Pancreas (tissue), 10 donors: ENCODE measurements at regions not wholly inside any gene's neighbourhood (a gene's known extent, or its start where the extent isn't known, plus 50 kb on each side); places are given as distances from the start of the nearest gene placed in this dataset.

Experiments used
- ATAC-seq, 4 donors: fragments of 200-7000 bp; cut with Tn5 transposase; one replicate each; pipeline versions ENCODE4 v1.8.0 to v1.9.1; 2020; ENCODE audit warnings: mild to moderate bottlenecking in 4 of 4, moderate library complexity in 4 of 4
- DNase-seq, 6 donors: peaks; one replicate each; pipeline ENCODE4 v3.0.0-alpha.2; 2020
- FAIRE-seq: peaks from 2 replicates; lab custom pipeline; 2012; peaks lifted over from hg19 to GRCh38; lab: Jason Lieb, UNC
- H3K27ac ChIP-seq, 4 donors: fragments of 200-600 bp; sonication (generic); 1 replicate in 3 of 4; 2 replicates in 1 of 4; pipeline versions ENCODE4 v1.5.0 to v1.8.0; 2020
- H3K27me3 ChIP-seq, 4 donors: fragments of 200-600 bp; one replicate each; pipeline ENCODE4 v1.8.0; 2021
- H3K36me3 ChIP-seq, 3 donors: fragments of 200-600 bp; sonication (generic) in 1 of 3; one replicate each; pipeline versions ENCODE4 v1.5.0 to v1.8.0; 2020 to 2021
- H3K4me1 ChIP-seq, 3 donors: fragments of 200-600 bp; one replicate each; pipeline ENCODE4 v1.8.0; 2021
- H3K4me3 ChIP-seq, 4 donors: fragments of 200-600 bp; sonication (generic) in 2 of 4; one replicate each; pipeline versions ENCODE4 v1.5.0 to v1.8.0; 2020 to 2021
- H3K9me3 ChIP-seq, 4 donors: fragments of 200-600 bp; one replicate each; pipeline ENCODE4 v1.8.0; 2021
- WGBS, 2 donors: extraction: QIAGEN DNeasy Blood & Tissue Kit; methylation state at CpG; one replicate each; pipeline ENCODE4 v1.1.7; 2013; 5-methylcytosine and 5-hydroxymethylcytosine counted together
- intact Hi-C, 3 donors: fragments of 100-400 bp; cut with DNase I; formaldehyde crosslinking; loops; one replicate each; pipeline versions ENCODE4 v1.11.1 to v1.14.2; 2022
- TF ChIP-seq, protein P1 (sequence below), 4 donors: fragments of 200-600 bp; sonication (generic) in 3 of 4; IDR thresholded peaks; one replicate each; pipeline versions ENCODE4 v1.5.0 to v1.8.0; 2021; ENCODE audit warnings: antibody characterized with exemption in 4 of 4
- donor health status: healthy with polysubstance abuse.
- donor health status: DM: no; HTN: no; CAD: no; lungs with moderate emphysema.
- donor health status: DM: no; HTN: no; CAD: no.
- donor health status: control.
- donor health status: control.
- donor health status: Bipolar disorder and iron deficiency.
- donor health status: DM: yes; HTN: yes; CAD: no.
- donor health status: DM: no; HTN: no; CAD: no.
- donor health status: DM: no; HTN: no; CAD: no.
- donor health status: DM: yes; HTN: yes; CAD: no.

GRCh38 chr2:30332791-30333453 is 101.6 kb downstream of the LBH start:
- intact Hi-C loops: no loop called here
- H3K27me3 ChIP-seq: no peaks in the 10 kb centered on the region
- FAIRE-seq: no peak
- H3K27ac ChIP-seq: no peak overlapping the region
- WGBS, 2 donors: 76 to 84% methylated on average over 4 of the region's 4 CpGs
- DNase-seq: no peak
- no peaks in the 10 kb centered on the region for H3K4me1 ChIP-seq
- TF ChIP-seq, protein P1, sequence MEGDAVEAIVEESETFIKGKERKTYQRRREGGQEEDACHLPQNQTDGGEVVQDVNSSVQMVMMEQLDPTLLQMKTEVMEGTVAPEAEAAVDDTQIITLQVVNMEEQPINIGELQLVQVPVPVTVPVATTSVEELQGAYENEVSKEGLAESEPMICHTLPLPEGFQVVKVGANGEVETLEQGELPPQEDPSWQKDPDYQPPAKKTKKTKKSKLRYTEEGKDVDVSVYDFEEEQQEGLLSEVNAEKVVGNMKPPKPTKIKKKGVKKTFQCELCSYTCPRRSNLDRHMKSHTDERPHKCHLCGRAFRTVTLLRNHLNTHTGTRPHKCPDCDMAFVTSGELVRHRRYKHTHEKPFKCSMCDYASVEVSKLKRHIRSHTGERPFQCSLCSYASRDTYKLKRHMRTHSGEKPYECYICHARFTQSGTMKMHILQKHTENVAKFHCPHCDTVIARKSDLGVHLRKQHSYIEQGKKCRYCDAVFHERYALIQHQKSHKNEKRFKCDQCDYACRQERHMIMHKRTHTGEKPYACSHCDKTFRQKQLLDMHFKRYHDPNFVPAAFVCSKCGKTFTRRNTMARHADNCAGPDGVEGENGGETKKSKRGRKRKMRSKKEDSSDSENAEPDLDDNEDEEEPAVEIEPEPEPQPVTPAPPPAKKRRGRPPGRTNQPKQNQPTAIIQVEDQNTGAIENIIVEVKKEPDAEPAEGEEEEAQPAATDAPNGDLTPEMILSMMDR (IDR thresholded peaks at IDR 0.05): no peak
- ATAC-seq: no peak
- H3K4me3 ChIP-seq: no peak overlapping the region
- H3K9me3 ChIP-seq: no peaks in the 10 kb centered on the region
- no peaks in the 10 kb centered on the region for H3K36me3 ChIP-seq

- TF ChIP-seq, protein P1 (IDR thresholded peaks at IDR 0.05): no peak
- Histone ChIP-seq H3K4me3 (no peak overlapping the region), H3K27me3 (no peaks in the 10 kb centered on the region), H3K27ac (no peak overlapping the region), H3K4me1 (no peaks in the 10 kb centered on the region), H3K36me3 (no peaks in the 10 kb centered on the region), H3K9me3 (no peaks in the 10 kb centered on the region)
- ATAC-seq (peak in 3 of 4 donors; percentile 66 to 77 (median 70)), DNase-seq (no peak), FAIRE-seq (no peak)
- WGBS, 2 donors: 55 to 65% methylated on average over 3 of the region's 3 CpGs
- intact Hi-C loops: no loop called here
Observed at GRCh38 chr2:30334762-30335363, 103.5 kb downstream of the LBH start.

- Histone ChIP-seq H3K27ac (no peak overlapping the region), H3K36me3 (no peaks in the 10 kb centered on the region), H3K4me1 (no peaks in the 10 kb centered on the region), H3K4me3 (no peak overlapping the region), H3K9me3 (no peaks in the 10 kb centered on the region), H3K27me3 (no peaks in the 10 kb centered on the region)
- intact Hi-C loops: no loop called here
- ATAC-seq (no peak), DNase-seq (no peak), FAIRE-seq (no peak)
- TF ChIP-seq, protein P1 (IDR thresholded peaks at IDR 0.05): no peak
- 55 to 58% methylated on average over 2 of the region's 2 CpGs for WGBS, 2 donors
Observed at GRCh38 chr2:30336084-30336483, 104.8 kb downstream of the LBH start.

- no peaks in the 10 kb centered on the region for H3K9me3 ChIP-seq
- no peaks in the 10 kb centered on the region for H3K4me1 ChIP-seq
- ATAC-seq (peak in 1 of 4 donors; percentile 20), FAIRE-seq (no peak), DNase-seq (no peak)
- no peaks in the 10 kb centered on the region for H3K27me3 ChIP-seq
- no peak overlapping the region for H3K4me3 ChIP-seq
- no peaks in the 10 kb centered on the region for H3K36me3 ChIP-seq
- intact Hi-C loops: no loop called here
- TF ChIP-seq, protein P1 (IDR thresholded peaks at IDR 0.05): no peak
- 90 to 91% methylated on average over 16 of the region's 16 CpGs for WGBS, 2 donors
- no peak overlapping the region for H3K27ac ChIP-seq
Observed at GRCh38 chr2:30336978-30337841, 105.9 kb downstream of the LBH start.
